GM21717 (cell line): ENCODE measurements at regions not wholly inside any gene's neighbourhood (a gene's known extent, or its start where the extent isn't known, plus 50 kb on each side); places are given as distances from the start of the nearest gene placed in this dataset.
"Not testable (repeated sequence)": the region's sequence is repeated elsewhere in the genome, so short reads cannot be mapped to it uniquely, and the experiment has no call there.

ENCODE experiments used
- ATAC-seq: cut with Tn5 transposase; IDR thresholded peaks from one replicate; pipeline ENCODE4 v1.9.1; 2021; ENCODE audit warnings: mild to moderate bottlenecking, moderate library complexity; ENCODE audit not compliant: unreplicated experiment

- ATAC-seq = not testable (repeated sequence)
These were observed 1353.9 kb upstream of the CDH18 start for GRCh38 chr5:21341948-21342261.

- not testable (repeated sequence) for ATAC-seq
These were observed 1353.4 kb upstream of the CDH18 start for GRCh38 chr5:21341203-21341947.

GRCh38 chr5:21340233-21340632 is 1352.2 kb upstream of the CDH18 start:
- ATAC-seq = not testable (repeated sequence)

- ATAC-seq = not testable (repeated sequence)
These were observed 1348.5 kb upstream of the CDH18 start for GRCh38 chr5:21336478-21336877.

GRCh38 chr5:21315376-21315775 is 1327.4 kb upstream of the CDH18 start:
- ATAC-seq = not testable (repeated sequence)

- not testable (repeated sequence) for ATAC-seq
These were observed 1313.2 kb upstream of the CDH18 start for GRCh38 chr5:21301205-21301604.

GRCh38 chr5:21274361-21274760 is 1286.4 kb upstream of the CDH18 start:
- not testable (repeated sequence) for ATAC-seq

GRCh38 chr5:21263361-21263760 is 1275.4 kb upstream of the CDH18 start:
- ATAC-seq = no peak

- ATAC-seq = no peak
These were observed 1266.2 kb upstream of the CDH18 start for GRCh38 chr5:21254161-21254560.

GRCh38 chr5:21244982-21245381 is 1257.0 kb upstream of the CDH18 start:
- ATAC-seq = no peak

GRCh38 chr5:21238786-21239185 is 1250.8 kb upstream of the CDH18 start:
- ATAC-seq = no peak

GRCh38 chr5:21237461-21237860 is 1249.5 kb upstream of the CDH18 start:
- no peak for ATAC-seq

- ATAC-seq = no peak
These were observed 1249.0 kb upstream of the CDH18 start for GRCh38 chr5:21236971-21237427.

GRCh38 chr5:21236104-21236503 is 1248.1 kb upstream of the CDH18 start:
- no peak for ATAC-seq

GRCh38 chr5:21225223-21226064 is 1237.4 kb upstream of the CDH18 start:
- ATAC-seq = no peak

- ATAC-seq = no peak
These were observed 1233.6 kb upstream of the CDH18 start for GRCh38 chr5:21221616-21222015.

GRCh38 chr5:21219966-21220365 is 1232.0 kb upstream of the CDH18 start:
- ATAC-seq = no peak

- no peak for ATAC-seq
These were observed 1231.3 kb upstream of the CDH18 start for GRCh38 chr5:21219251-21219650.

- ATAC-seq = no peak
These were observed 1224.0 kb upstream of the CDH18 start for GRCh38 chr5:21212026-21212425.

GRCh38 chr5:21209409-21209808 is 1221.4 kb upstream of the CDH18 start:
- ATAC-seq = no peak

GRCh38 chr5:21199087-21199486 is 1211.1 kb upstream of the CDH18 start:
- ATAC-seq = no peak

GRCh38 chr5:21195145-21195544 is 1207.1 kb upstream of the CDH18 start:
- ATAC-seq = no peak
